Activated T-cell treated with anti-CD3 and anti-CD28 coated beads for 24 hours (primary cell): ENCODE measurements at regions not wholly inside any gene's neighbourhood (a gene's known extent, or its start where the extent isn't known, plus 50 kb on each side); places are given as distances from the start of the nearest gene placed in this dataset.

Source experiments
- DNase-seq: peaks from one replicate; pipeline ENCODE4 v3.0.0-alpha.2; 2020; ENCODE audit warnings: low read depth

DNA sequence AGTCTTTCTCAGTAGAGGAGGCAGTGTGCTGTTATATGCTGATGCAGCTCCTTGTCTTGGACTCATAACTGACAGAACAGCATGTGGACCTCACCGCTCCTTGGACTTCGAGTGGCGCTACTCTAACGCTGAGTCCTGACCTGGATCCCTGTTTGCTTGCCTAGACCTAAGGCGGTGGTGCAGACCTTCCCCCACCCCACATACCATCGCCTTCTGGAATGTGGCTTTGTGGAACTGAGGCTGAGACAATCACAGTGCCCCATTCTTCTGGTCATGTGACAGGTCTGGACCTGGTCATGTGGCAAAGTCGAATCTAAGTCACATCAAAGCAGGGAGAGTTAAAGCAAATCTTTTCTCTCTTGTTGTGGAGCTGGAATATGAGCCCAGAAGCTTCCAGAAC is 190.7 kb upstream of the MKI67 start:
- no peak for DNase-seq

DNA sequence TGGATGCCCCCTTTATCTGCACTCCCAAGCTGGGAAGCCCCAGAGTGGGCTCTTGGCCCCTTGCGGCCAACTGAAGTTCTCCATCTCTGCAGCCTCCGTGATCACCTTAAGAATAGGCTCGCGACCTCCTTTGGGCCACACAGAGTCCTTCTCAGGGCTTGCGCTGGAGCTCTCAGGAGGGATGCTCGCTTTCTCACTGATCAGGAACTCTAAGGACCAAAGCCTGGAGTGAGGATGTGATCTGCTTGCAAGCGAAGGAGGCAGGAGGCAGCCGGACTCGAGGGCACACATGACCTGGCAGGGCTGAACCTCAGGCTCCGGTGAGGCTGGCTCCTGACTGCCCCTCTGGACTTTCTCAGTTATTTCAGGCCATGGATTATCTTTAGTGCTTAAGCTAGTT is 192.1 kb upstream of the MKI67 start:
- DNase-seq, result no peak

DNA sequence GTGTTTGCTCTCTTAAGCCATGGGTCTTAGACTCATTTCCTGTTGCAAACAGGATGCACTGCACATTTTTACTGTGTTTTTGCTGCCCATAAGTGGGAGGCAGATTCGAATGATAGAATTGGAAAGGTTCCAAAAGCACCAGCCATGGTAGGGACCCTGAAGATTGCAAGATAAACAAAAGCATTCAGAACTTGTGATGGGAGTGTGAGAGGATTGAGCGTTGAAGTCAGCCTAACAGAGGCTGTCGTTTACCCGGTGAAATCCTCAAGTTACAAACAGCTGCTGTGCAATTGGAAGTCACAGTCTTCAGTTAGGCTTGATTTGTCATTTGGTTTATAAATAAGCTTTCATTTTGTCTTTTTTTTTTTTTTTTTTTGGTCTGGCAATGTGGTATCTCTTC is 192.7 kb upstream of the MKI67 start:
- no peak for DNase-seq

DNA sequence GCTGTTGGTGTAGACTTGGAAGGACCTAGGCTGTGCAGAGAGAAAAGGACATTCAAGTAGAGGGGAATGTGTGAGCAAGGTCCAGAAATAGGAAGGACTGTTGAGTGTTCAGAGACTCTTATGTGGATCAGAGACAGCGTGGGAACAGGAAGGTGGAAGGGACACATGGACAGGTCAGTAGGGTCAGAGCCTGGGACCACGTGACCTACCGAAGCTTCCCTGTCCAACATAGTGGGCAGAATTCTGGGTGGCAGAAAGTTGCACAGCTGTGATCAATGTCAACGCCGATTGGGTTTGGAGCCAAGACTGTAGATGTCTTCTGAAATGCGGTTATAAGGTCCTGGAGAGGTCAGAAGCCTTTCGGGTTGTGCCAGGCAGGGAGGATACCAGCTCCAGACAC is 195.9 kb upstream of the MKI67 start:
- no peak for DNase-seq

DNA sequence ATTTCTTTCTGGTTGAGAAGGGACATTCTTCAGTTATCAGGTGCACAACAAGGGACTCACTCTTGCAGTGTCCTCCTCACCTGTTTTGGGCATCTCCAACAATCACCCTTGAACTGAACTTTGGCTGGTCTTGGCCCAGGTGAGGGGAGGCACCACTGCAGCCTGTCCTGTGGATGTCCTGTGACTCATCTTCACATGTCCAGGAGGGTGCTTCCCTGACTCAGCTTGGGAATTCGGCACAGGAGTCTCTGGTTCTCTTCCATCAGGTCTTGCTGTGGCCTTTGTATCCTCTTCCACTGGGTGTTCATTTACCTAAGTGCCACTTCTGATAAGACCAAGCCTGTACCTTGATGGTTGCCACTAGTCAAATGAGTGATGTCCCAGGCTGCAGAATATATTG is 196.7 kb upstream of the MKI67 start:
- DNase-seq, result no peak

DNA sequence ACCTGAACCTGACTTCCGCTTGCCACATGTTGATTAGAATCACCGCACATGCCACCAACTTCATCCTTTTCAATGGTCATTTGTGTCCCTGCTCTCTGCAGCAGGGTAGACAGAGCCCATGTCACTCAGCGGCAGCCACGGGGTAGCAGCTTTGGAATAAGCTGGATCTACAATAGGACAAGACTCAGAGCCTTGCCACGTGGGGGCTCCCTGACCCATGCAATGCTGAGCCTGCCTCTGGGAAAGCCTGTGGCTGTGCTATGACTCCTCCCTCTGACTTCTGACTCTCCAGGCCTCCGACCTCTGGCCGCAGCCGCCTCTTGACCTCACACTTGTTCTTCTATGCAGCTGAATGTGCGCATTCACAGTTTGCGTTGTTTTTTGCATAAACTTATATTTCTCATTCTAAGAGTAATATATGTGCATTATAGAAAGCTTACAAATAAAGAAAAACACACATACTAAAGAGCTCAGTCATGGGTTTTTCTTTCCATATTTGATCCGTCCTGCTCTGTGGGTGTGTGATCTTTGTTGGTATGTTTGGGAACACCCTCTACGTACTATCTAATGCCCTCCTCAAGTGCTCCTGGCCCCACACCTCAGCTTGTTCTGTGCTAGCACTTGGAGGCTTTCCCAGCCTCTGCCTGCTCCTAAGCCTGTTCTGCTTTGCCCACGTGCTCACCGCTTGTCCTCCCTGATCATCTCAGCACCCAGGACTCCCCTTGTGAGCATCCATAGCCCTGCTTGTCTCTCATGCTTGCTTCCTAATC is 198.0 kb upstream of the MKI67 start:
- no peak for DNase-seq

DNA sequence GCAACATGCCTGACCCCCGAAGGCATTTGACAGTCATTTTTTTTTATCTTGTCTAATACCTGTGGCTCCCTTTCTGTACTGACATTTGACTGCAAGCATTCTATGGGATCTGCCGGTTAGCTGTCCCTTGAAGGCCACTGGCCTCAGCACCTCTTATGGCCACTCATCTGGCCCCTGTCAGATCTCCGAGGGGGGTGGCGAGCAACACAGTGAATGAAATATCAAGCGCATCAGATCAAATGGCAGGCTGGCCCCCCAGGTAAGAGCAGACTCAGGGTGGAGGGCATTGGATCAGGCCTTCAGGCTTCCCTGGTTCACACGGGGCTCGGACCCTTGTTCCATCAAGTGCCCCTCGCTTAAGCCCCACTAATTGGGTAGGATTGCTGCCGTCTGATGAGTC is 199.6 kb upstream of the MKI67 start:
- DNase-seq, result no peak

DNA sequence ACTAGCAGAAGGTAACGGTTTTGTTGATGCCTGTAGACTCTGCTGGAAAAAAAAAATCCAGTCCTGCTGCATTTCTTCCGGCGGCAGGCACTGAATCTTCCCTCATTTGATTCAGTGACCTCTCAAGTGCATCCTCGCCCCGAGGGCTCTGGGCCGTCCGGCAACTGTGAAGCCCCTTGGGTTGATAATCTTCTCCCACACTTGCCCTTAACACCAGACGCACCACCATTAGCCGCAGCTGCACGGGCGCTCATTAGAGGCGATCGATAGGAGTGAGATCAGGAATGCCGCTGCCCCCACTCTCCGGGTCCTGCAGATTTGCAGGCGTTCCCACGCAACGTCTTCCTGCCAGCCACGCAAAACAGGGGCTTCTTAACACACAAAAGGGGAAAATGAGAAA is 200.0 kb upstream of the MKI67 start:
- DNase-seq, result no peak

DNA sequence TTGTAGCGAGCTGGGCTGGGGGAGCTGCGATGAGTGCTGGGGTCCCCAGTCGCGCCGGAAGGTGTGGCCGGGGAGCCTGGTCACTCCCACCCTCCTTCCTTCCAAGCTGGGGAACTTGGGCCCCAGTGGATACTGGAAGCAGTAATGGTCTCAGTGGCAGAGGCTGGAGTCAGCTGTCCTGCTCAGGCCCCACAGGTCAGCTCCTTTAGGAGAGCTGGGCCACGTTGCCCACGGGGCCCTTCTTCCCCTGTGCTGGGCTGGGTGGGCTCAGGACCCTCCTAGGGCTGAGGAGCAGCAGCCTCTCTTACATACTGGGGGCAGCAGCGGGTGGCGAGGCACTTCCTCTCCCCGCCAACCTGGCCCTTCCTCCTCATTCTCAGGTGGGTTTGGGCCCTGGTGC is 200.6 kb upstream of the MKI67 start:
- no peak for DNase-seq

DNA sequence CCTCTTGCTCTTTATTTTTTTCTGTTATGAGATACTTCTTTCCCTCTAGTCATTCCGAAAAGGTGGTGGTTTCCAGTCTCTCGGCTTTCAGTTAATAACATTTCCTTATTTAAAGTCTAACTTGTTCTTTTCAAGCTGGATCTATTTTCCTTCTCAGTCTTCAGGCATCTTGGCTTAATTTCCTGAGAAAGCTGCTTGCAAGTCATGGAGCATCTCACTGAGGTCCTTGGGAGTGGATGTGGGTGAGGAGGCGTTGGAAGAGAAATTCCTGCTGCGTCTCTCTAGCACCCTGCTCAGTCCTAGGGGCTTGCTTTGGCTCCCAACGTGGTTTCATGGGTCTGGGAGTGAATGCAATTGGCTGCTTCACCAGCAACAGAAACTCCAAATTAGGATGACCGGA is 210.2 kb upstream of the MKI67 start:
- no peak for DNase-seq

DNA sequence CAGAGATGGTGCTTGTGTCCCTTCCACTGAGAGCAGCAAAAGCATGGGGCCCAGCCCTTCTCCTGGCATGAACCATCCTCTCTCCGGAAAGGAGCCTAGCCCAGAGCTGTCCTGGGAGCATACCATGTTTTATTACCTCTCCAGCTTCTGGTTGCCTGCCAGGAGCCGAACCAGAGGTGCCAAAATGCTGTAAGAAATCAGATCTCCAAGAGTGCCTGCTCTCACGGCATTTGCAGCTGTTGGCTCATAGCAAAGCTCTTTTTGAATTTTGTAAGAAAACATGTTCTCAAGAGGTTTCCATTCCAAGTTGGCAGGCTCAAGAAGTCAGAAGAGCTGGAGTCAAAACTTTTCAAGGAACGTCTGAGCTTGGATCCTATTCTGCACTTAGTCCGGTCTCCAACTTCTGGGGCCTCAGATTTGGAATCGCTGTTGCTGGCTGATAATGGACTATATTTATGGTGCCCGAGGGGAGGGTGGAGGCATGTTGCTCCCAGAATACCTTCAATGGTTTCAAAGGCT is 211.7 kb upstream of the MKI67 start:
- DNase-seq, result no peak

DNA sequence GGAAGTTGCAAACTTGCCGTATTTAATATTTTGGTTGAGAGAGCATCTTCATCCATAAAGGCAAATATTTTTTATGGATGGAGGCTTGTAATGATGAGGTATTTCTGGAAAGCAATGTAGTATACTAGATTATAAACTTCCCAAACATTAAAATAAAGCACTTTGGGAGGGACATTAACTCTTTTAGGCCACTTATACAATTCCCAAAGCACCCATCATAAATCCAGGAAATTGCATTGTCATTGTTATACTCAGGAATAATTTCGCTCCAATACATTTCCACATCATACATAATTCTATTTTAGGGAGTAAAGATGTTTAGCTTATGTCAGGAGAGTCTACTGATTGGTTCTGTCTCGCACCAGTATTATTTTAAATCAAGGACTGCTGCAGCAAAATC is 212.7 kb upstream of the MKI67 start:
- DNase-seq, result no peak

DNA sequence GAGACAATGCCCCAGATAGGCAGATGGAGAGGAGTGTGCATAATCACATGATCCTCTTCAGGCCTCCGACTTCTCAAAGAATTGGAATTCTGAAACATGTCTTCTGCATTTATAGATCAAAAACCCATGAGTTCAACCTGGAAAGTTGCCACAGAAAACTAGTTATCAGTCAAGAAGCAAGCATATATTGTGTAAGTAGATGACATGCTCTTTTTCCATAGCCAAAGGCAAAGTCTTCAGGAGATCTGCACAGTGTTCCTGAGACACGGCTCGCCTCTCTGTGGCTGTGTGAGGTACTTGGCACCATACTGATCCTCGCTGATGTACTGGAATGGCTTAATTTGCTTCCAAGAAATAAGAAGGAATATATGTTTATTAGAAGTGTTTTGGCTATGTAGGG is 213.5 kb upstream of the MKI67 start:
- DNase-seq, result no peak

DNA sequence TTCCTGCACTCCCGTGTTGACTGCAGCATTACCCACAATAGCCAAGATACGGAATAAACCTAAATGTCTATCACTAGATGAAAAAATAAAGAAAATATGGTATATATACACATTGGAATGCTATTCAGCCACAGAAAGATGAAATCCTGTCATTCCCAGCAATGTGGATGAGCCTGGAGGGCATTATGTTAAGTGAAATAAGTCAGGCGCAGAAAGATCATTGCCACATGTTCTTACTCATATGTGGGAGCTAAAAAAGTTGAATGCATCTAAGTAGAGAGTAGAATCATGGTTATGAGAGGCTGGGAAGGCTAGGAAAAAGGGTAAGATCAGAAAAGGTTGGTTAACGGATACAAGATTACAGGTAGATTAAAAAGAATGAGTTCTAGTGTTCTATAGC is 219.1 kb upstream of the MKI67 start:
- no peak for DNase-seq

DNA sequence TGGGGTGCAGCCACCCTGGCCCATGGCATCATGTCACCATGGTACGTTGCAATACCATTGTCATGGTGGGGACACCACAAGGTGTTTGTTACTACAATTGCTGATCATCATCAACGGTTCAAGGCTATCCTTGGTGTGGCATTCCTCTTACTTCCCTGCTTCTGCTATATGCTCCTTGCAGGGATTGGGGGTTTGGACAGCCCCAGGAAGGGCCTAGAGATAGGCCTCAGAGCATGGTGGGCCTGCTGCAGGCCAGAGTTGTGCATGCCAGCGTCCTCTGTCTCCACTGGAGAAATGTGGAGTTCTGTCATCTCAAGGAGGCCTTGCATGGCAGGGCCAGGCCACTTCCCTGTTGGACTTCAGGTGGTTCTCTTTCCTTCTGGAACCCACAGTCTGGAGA is 234.6 kb upstream of the MKI67 start:
- DNase-seq, result no peak

DNA sequence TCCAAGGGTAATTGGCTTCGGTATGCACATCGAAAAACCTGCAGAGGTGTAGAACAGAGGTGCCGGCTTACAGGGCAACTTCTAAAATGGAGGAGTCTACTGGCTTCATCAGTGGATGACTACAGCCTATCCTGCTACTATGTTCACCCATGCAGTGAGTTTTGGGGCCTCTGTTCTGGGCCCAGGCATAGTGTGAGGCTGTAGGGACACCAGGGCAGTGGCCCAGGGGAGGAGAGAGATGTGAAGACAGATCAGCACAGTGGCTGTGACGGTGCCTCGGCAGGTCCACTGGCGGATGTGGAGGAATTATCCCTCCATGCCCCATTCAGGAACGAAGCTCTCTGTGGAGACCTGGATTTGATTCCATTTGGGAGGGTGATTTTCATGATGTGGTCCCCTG is 235.3 kb upstream of the MKI67 start:
- DNase-seq, result no peak

DNA sequence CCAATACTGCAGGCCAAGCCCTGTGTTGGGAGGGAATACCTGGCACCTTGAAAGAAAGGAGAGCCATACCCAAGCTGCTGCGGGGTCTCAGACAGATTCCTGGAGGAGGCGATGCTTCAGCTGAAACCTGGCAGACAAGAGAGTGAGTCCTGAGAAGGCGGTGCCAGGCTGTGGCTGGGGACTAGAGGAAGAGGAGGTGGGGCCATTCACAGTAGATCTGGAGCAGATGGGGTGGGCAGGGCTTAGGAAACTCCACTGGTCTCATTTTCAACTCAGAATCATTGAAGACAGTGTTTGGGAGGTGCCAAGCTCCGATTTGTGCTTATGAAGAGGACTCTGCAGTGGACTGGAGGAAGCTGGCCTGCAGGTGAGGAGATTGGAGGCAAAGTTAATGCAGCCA is 236.3 kb upstream of the MKI67 start:
- no peak for DNase-seq

DNA sequence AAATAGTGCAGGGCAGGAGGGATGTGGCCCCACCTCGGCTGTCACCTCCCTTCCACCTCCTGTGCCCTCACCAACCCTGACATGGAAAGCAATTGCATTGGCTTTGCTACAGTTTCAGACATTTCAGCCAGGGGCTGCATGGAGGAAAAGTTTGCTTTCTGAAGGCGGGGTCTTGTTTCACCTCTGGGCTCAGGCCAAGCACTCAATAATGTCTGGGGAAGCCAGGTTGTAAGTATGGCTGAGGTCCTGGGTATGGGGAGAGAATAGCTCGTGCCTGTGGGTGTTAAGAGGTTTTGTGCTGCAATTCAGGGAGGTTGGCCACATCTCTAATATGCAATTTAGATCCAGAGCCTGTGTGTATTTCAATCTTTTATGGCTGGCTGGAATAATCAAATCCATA is 238.4 kb upstream of the MKI67 start:
- no peak for DNase-seq

DNA sequence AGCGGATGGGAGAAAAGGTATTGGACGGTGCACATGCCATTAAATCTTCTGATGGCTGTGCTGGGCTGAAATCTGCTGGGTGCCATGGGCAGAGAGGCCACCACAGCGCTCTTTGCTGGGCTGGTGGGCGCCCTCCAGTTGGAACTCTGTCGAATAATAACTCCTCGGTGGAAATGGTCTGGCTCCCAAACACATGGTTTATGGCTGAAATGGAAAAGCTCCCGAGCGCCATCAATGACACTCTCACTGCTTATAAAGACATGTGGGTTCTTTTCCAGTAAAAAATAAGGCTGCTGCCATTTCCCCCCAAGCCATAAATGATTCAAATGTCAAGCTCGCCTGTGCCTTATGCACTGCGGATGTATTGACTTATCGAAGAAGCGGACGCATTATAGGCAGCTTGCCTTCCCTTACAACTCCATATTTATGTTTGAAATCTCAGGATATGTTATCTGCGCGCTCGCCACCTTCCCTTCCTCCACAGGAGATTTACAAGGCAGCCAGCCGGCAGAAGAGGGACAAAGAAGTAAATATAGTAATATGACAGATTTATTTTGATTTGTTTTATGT is 239.0 kb upstream of the MKI67 start:
- no peak for DNase-seq

DNA sequence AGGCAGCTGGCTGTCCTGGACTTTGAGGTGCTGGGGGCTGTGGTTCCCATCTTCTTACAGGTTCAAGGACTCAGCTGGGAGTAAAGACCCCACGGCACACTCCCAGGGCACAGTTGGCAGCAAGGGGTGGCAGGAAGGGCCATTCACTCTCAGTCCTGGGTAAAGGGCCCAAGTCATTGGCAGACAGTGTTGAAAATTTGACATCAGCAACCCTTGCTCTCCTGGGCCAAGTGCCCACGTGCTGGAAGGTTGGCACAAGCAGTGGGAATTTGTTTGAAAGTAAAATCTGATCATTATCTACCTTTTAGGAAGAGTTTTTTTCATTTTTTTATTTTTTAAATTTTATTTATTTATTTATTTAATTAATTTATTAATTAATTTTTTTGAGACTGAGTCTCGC is 241.6 kb upstream of the MKI67 start:
- no peak for DNase-seq

DNA sequence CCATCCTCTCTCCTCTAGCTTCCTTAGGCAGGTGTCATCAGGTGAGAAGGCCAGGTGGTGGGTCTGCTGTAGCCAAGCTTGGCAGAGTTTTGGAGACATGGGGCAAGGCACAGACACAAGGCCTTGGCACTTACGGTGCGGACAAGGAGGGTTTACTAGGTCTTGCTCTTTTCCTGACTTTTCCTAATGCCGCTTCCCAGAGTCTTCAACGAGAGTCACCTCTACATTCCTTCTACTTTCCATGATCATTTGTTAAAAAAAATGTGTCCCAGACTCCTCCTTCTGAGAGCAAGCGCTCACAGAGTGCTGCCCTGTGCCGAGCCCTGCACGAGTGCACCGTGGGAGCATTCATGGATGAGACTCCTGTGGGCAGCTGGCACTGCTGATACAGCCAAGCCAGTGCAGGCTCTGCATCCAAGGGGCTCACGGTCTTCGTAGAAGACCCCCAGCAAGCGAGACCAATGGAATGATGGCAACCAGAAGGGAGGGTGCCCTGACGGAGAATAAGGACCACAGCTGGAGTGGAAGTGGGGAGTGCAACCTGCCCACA is 243.0 kb upstream of the MKI67 start:
- DNase-seq, result no peak

DNA sequence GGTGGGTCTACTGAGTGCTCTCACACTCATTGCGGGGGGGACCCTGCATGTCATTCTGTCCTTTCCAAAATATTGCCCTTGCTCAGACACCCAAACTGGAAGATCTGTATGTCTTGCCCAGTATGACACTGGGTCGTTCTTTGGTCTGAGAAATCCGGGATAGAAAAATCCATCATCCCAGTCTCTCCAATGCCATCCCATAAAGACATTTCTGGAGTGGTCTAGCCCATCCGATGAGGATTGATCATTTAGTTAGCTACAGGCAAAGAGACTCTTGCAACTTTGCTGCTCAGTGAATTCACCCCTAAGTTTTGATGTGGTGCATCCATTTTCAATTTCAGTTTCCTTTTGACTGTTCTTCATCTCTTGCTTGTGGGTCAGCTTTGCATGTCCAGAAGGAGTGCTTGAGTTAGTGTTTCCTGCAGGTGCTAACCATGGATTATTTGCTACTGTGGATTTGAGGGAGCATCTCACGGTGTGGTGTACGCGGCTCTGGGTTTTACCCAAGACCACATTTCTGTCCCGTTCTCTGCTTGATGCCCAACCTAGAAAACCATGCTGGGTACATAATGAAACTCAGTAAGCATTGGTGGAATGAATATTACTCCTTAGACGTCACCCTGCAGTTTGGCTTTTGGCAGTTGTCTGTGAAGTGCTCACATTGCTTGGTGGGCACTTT is 247.0 kb upstream of the MKI67 start:
- DNase-seq, result no peak

DNA sequence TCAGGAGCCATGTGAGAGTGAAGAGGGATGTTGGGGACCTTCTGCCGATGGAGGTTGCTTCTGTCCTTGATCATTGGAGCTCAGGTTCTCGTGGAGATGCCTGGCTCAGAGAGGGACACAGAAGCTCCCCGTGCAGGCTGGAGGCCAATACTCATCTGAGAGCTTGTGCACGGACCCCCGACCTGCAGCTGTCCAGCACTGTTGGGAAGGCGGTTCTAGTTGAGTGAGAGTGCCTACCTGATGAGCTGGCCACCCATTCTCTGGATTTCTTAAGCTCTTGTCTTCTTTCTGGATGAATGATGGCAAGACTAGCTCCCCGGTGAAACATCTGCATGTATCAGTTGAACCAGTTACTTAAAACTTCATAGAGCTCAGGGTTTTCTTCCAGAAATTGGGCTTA is 247.6 kb upstream of the MKI67 start:
- no peak for DNase-seq
